CD4-positive, alpha-beta T cell treated with Interleukin-10 for 1 hour (primary cell): ENCODE measurements at regions not wholly inside any gene's neighbourhood (a gene's known extent, or its start where the extent isn't known, plus 50 kb on each side); places are given as distances from the start of the nearest gene placed in this dataset.

Source experiments
- DNase-seq: peaks from one replicate; pipeline ENCODE4 v3.0.0-alpha.2; 2020

- no peak for DNase-seq
Observed at GRCh38 chr3:182092662-182093262, 381.0 kb downstream of the SOX2 start.

- DNase-seq = no peak
Observed at GRCh38 chr3:182094321-182094720, 382.6 kb downstream of the SOX2 start.

GRCh38 chr3:182104881-182105280 is 393.2 kb downstream of the SOX2 start:
- DNase-seq = no peak

- no peak for DNase-seq
Observed at GRCh38 chr3:182105875-182106274, 394.1 kb downstream of the SOX2 start.

GRCh38 chr3:182108371-182108770 is 396.6 kb downstream of the SOX2 start:
- no peak for DNase-seq

GRCh38 chr3:182111967-182112366 is 400.2 kb downstream of the SOX2 start:
- DNase-seq = no peak

GRCh38 chr3:182115328-182116015 is 403.7 kb downstream of the SOX2 start:
- no peak for DNase-seq

GRCh38 chr3:182116386-182116785 is 404.7 kb downstream of the SOX2 start:
- no peak for DNase-seq

GRCh38 chr3:182117131-182117530 is 405.4 kb downstream of the SOX2 start:
- no peak for DNase-seq

GRCh38 chr3:182117583-182117982 is 405.9 kb downstream of the SOX2 start:
- DNase-seq = no peak

GRCh38 chr3:182118066-182118465 is 406.3 kb downstream of the SOX2 start:
- DNase-seq = no peak

- DNase-seq = no peak
Observed at GRCh38 chr3:182121401-182121800, 409.7 kb downstream of the SOX2 start.

GRCh38 chr3:182122779-182123178 is 411.1 kb downstream of the SOX2 start:
- DNase-seq = no peak

GRCh38 chr3:182124187-182124586 is 412.5 kb downstream of the SOX2 start:
- DNase-seq = no peak

- DNase-seq = no peak
Observed at GRCh38 chr3:182124716-182125115, 413.0 kb downstream of the SOX2 start.

GRCh38 chr3:182129740-182130139 is 418.0 kb downstream of the SOX2 start:
- DNase-seq = no peak

- no peak for DNase-seq
Observed at GRCh38 chr3:182133752-182134151, 422.0 kb downstream of the SOX2 start.

- DNase-seq = no peak
Observed at GRCh38 chr3:182135056-182135455, 423.3 kb downstream of the SOX2 start.

- DNase-seq = no peak
Observed at GRCh38 chr3:182136008-182136910, 424.5 kb downstream of the SOX2 start.

- no peak for DNase-seq
Observed at GRCh38 chr3:182138393-182138792, 426.7 kb downstream of the SOX2 start.

GRCh38 chr3:182139627-182140357 is 428.1 kb downstream of the SOX2 start:
- DNase-seq = no peak

- DNase-seq = no peak
Observed at GRCh38 chr3:182142928-182143327, 431.2 kb downstream of the SOX2 start.

GRCh38 chr3:182143903-182144302 is 432.2 kb downstream of the SOX2 start:
- no peak for DNase-seq
